Activated CD4-positive, alpha-beta T cell treated with anti-CD3 and anti-CD28 coated beads, Interleukin-2, amount 10 ng/mL, durations not matched to agents 7 days and 5 days (primary cell): ENCODE measurements at regions not wholly inside any gene's neighbourhood (a gene's known extent, or its start where the extent isn't known, plus 50 kb on each side); places are given as distances from the start of the nearest gene placed in this dataset.
"Not testable (repeated sequence)": the region's sequence is repeated elsewhere in the genome, so short reads cannot be mapped to it uniquely, and the experiment has no call there.

ENCODE experiments used
- CTCF ChIA-PET: fragments of 350-600 bp; sonication (Branson Sonifier 250); formaldehyde crosslinking; loops from one replicate; lab custom pipeline; 2021; ENCODE audit warnings: antibody characterized with exemption; lab: Charles Lee
- POLR2A ChIA-PET: fragments of 350-600 bp; sonication (Branson Sonifier 250); formaldehyde crosslinking; loops from one replicate; lab custom pipeline; 2021; ENCODE audit warnings: antibody characterized with exemption; lab: Charles Lee
- DNase-seq: peaks from one replicate; pipeline ENCODE4 v3.0.0-alpha.2; 2020
- H3K27ac Mint-ChIP-seq: one replicate; pipeline ENCODE4 v1.8.0; 2021; ENCODE audit warnings: mild to moderate bottlenecking, moderate library complexity, mixed read lengths
- H3K27me3 Mint-ChIP-seq: one replicate; pipeline ENCODE4 v1.8.0; 2021; ENCODE audit warnings: mixed read lengths
- H3K36me3 Mint-ChIP-seq: one replicate; pipeline ENCODE4 v1.8.0; 2021; ENCODE audit warnings: low read depth, mixed read lengths
- H3K4me1 Mint-ChIP-seq: one replicate; pipeline ENCODE4 v1.8.0; 2021; ENCODE audit warnings: mixed read lengths
- H3K4me3 Mint-ChIP-seq: one replicate; pipeline ENCODE4 v1.8.0; 2021; ENCODE audit warnings: mild to moderate bottlenecking, moderate library complexity, mixed read lengths
- H3K9me3 Mint-ChIP-seq: one replicate; pipeline ENCODE4 v1.8.0; 2021; ENCODE audit warnings: mixed read lengths

GRCh38 chr12:42735861-42736361 is 146.4 kb upstream of the PRICKLE1 start:
- DNase-seq = no peak
- POLR2A ChIA-PET = no interaction called here
- H3K27me3 Mint-ChIP-seq = no peaks in the 10 kb centered on the region
- H3K9me3 Mint-ChIP-seq = no peaks in the 10 kb centered on the region
- CTCF ChIA-PET = no interaction called here
- H3K27ac Mint-ChIP-seq = no peak overlapping the region
- H3K36me3 Mint-ChIP-seq = no peaks in the 10 kb centered on the region
- H3K4me3 Mint-ChIP-seq = no peak overlapping the region
- no peaks in the 10 kb centered on the region for H3K4me1 Mint-ChIP-seq

- H3K27me3 Mint-ChIP-seq = no peaks in the 10 kb centered on the region
- H3K27ac Mint-ChIP-seq = no peak overlapping the region
- DNase-seq = no peak
- H3K9me3 Mint-ChIP-seq = no peaks in the 10 kb centered on the region
- no peak overlapping the region for H3K4me3 Mint-ChIP-seq
- ChIA-PET CTCF (no interaction called here), POLR2A (no interaction called here)
- H3K36me3 Mint-ChIP-seq = no peaks in the 10 kb centered on the region
- H3K4me1 Mint-ChIP-seq = no peaks in the 10 kb centered on the region
Observed at GRCh38 chr12:42733911-42734310, 144.4 kb upstream of the PRICKLE1 start.

- no peak for DNase-seq
- CTCF ChIA-PET = no interaction called here
- Mint-ChIP-seq H3K27ac (no peak overlapping the region), H3K27me3 (no peaks in the 10 kb centered on the region), H3K9me3 (no peaks in the 10 kb centered on the region), H3K4me3 (no peak overlapping the region), H3K36me3 (no peaks in the 10 kb centered on the region), H3K4me1 (no peaks in the 10 kb centered on the region)
- POLR2A ChIA-PET = no interaction called here
Observed at GRCh38 chr12:42732908-42733411, 143.4 kb upstream of the PRICKLE1 start.

GRCh38 chr12:42730291-42730690 is 140.7 kb upstream of the PRICKLE1 start:
- Mint-ChIP-seq H3K27me3 (no peaks in the 10 kb centered on the region), H3K27ac (no peak overlapping the region), H3K4me3 (no peak overlapping the region), H3K9me3 (no peaks in the 10 kb centered on the region), H3K36me3 (no peaks in the 10 kb centered on the region), H3K4me1 (no peaks in the 10 kb centered on the region)
- ChIA-PET POLR2A (no interaction called here), CTCF (interaction anchor here (0.8 kb wide), 1 partner anchor 27 kb away, joined by 3 read pairs; no protein-coding TSS in a partner anchor)
- DNase-seq = no peak

GRCh38 chr12:42729535-42729900 is 140.0 kb upstream of the PRICKLE1 start:
- POLR2A ChIA-PET = no interaction called here
- no peak for DNase-seq
- CTCF ChIA-PET = no interaction called here
- H3K27ac Mint-ChIP-seq = no peak overlapping the region
- H3K4me1 Mint-ChIP-seq = no peaks in the 10 kb centered on the region
- H3K36me3 Mint-ChIP-seq = no peaks in the 10 kb centered on the region
- H3K4me3 Mint-ChIP-seq = no peak overlapping the region
- H3K9me3 Mint-ChIP-seq = no peaks in the 10 kb centered on the region
- no peaks in the 10 kb centered on the region for H3K27me3 Mint-ChIP-seq

GRCh38 chr12:42728770-42729534 is 139.4 kb upstream of the PRICKLE1 start:
- Mint-ChIP-seq H3K27me3 (no peaks in the 10 kb centered on the region), H3K9me3 (no peaks in the 10 kb centered on the region), H3K4me1 (no peaks in the 10 kb centered on the region), H3K27ac (no peak overlapping the region), H3K36me3 (no peaks in the 10 kb centered on the region), H3K4me3 (no peak overlapping the region)
- CTCF ChIA-PET = no interaction called here
- no peak for DNase-seq
- POLR2A ChIA-PET = no interaction called here

- Mint-ChIP-seq H3K9me3 (no peaks in the 10 kb centered on the region), H3K4me3 (no peak overlapping the region), H3K4me1 (no peaks in the 10 kb centered on the region), H3K36me3 (no peaks in the 10 kb centered on the region), H3K27me3 (no peaks in the 10 kb centered on the region), H3K27ac (no peak overlapping the region)
- no peak for DNase-seq
- POLR2A ChIA-PET = no interaction called here
- CTCF ChIA-PET = no interaction called here
Observed at GRCh38 chr12:42728287-42728686, 138.7 kb upstream of the PRICKLE1 start.

GRCh38 chr12:42725809-42726208 is 136.3 kb upstream of the PRICKLE1 start:
- CTCF ChIA-PET = no interaction called here
- Mint-ChIP-seq H3K27me3 (no peaks in the 10 kb centered on the region), H3K9me3 (no peaks in the 10 kb centered on the region), H3K4me1 (no peaks in the 10 kb centered on the region), H3K36me3 (no peaks in the 10 kb centered on the region), H3K4me3 (no peak overlapping the region), H3K27ac (no peak overlapping the region)
- POLR2A ChIA-PET = no interaction called here
- no peak for DNase-seq

GRCh38 chr12:42716491-42716891 is 126.9 kb upstream of the PRICKLE1 start:
- Mint-ChIP-seq H3K4me3 (no peak overlapping the region), H3K27me3 (no peaks in the 10 kb centered on the region), H3K9me3 (peaks cover 3% of the 10 kb centered on the region), H3K36me3 (no peaks in the 10 kb centered on the region), H3K4me1 (no peaks in the 10 kb centered on the region), H3K27ac (no peak overlapping the region)
- ChIA-PET POLR2A (no interaction called here), CTCF (no interaction called here)
- no peak for DNase-seq

- DNase-seq, H3K4me1 Mint-ChIP-seq, H3K9me3 Mint-ChIP-seq, H3K27me3 Mint-ChIP-seq, POLR2A ChIA-PET, H3K27ac Mint-ChIP-seq, H3K36me3 Mint-ChIP-seq, H3K4me3 Mint-ChIP-seq, CTCF ChIA-PET: not testable (repeated sequence)
Observed at GRCh38 chr12:42713566-42713965, 124.0 kb upstream of the PRICKLE1 start.

- H3K4me1 Mint-ChIP-seq, H3K27me3 Mint-ChIP-seq, H3K9me3 Mint-ChIP-seq, CTCF ChIA-PET, DNase-seq, H3K27ac Mint-ChIP-seq, POLR2A ChIA-PET, H3K36me3 Mint-ChIP-seq, H3K4me3 Mint-ChIP-seq: not testable (repeated sequence)
Observed at GRCh38 chr12:42708374-42708773, 118.8 kb upstream of the PRICKLE1 start.

GRCh38 chr12:42707312-42708226 is 118.0 kb upstream of the PRICKLE1 start:
- ChIA-PET POLR2A (no interaction called here), CTCF (interaction anchor here (1.0 kb wide), 1 partner anchor 11 kb away, joined by 3 read pairs; no protein-coding TSS in a partner anchor)
- Mint-ChIP-seq H3K27ac (peak overlapping the region; percentile 36), H3K36me3 (no peaks in the 10 kb centered on the region), H3K9me3 (peaks cover 3% of the 10 kb centered on the region), H3K27me3 (no peaks in the 10 kb centered on the region), H3K4me3 (no peak overlapping the region), H3K4me1 (no peaks in the 10 kb centered on the region)
- no peak for DNase-seq

GRCh38 chr12:42706321-42706720 is 116.8 kb upstream of the PRICKLE1 start:
- H3K4me1 Mint-ChIP-seq = no peaks in the 10 kb centered on the region
- CTCF ChIA-PET = no interaction called here
- POLR2A ChIA-PET = no interaction called here

More at GRCh38 chr12:42706321-42706720, 116.8 kb upstream of the PRICKLE1 start:
- no peaks in the 10 kb centered on the region for H3K36me3 Mint-ChIP-seq
- H3K27ac Mint-ChIP-seq = no peak overlapping the region
- no peak for DNase-seq
- no peak overlapping the region for H3K4me3 Mint-ChIP-seq
- no peaks in the 10 kb centered on the region for H3K27me3 Mint-ChIP-seq
- H3K9me3 Mint-ChIP-seq = peaks cover under 1% of the 10 kb centered on the region
